ENCODE measurements at regions not wholly inside any gene's neighbourhood (a gene's known extent, or its start where the extent isn't known, plus 50 kb on each side); places are given as distances from the start of the nearest gene placed in this dataset.
"Not testable (repeated sequence)": the region's sequence is repeated elsewhere in the genome, so short reads cannot be mapped to it uniquely, and the experiment has no call there.

- no peak for DNase-seq
Observed at GRCh38 chr6:134821928-134822864, 127.7 kb downstream of the ALDH8A1 start.

GRCh38 chr6:134821397-134821796, 128.5 kb downstream of the ALDH8A1 start:
- DNase-seq = no peak

- DNase-seq = no peak
Observed at GRCh38 chr6:134819863-134820800, 129.8 kb downstream of the ALDH8A1 start.

GRCh38 chr6:134819236-134819635, 130.7 kb downstream of the ALDH8A1 start:
- DNase-seq = no peak

- no peak for DNase-seq
Observed at GRCh38 chr6:134817448-134817847, 132.5 kb downstream of the ALDH8A1 start.

- DNase-seq = no peak
Observed at GRCh38 chr6:134816780-134817179, 133.1 kb downstream of the ALDH8A1 start.

GRCh38 chr6:134816300-134816699, 133.6 kb downstream of the ALDH8A1 start:
- DNase-seq = no peak

GRCh38 chr6:134814076-134814695, 135.7 kb downstream of the ALDH8A1 start:
- no peak for DNase-seq

GRCh38 chr6:134813146-134813545, 136.8 kb downstream of the ALDH8A1 start:
- no peak for DNase-seq

GRCh38 chr6:134810402-134810801, 139.5 kb downstream of the ALDH8A1 start:
- no peak for DNase-seq

GRCh38 chr6:134809130-134809529, 140.8 kb downstream of the ALDH8A1 start:
- DNase-seq = no peak

- DNase-seq = no peak
Observed at GRCh38 chr6:134806180-134806798, 143.6 kb downstream of the ALDH8A1 start.

GRCh38 chr6:134805168-134805567, 144.7 kb downstream of the ALDH8A1 start:
- DNase-seq = no peak

GRCh38 chr6:134804311-134804710, 145.6 kb downstream of the ALDH8A1 start:
- DNase-seq = not testable (repeated sequence)

- no peak for DNase-seq
Observed at GRCh38 chr6:134802426-134803058, 147.4 kb downstream of the ALDH8A1 start.

- DNase-seq = no peak
Observed at GRCh38 chr6:134797400-134798113, 152.3 kb downstream of the ALDH8A1 start.

GRCh38 chr6:134795691-134796090, 154.2 kb downstream of the ALDH8A1 start:
- DNase-seq = no peak

GRCh38 chr6:134795001-134795400, 154.9 kb downstream of the ALDH8A1 start:
- DNase-seq = no peak

- not testable (repeated sequence) for DNase-seq
Observed at GRCh38 chr6:134791243-134791843, 158.6 kb downstream of the ALDH8A1 start.

GRCh38 chr6:134787261-134787877, 162.5 kb downstream of the ALDH8A1 start:
- DNase-seq = no peak
